HepG2 (cell line): ENCODE measurements at regions not wholly inside any gene's neighbourhood (a gene's known extent, or its start where the extent isn't known, plus 50 kb on each side); places are given as distances from the start of the nearest gene placed in this dataset.

Experiments used
- ATAC-seq: fragments of 200-7000 bp; cut with Tn5 transposase; 3 replicates; pipeline ENCODE4 v1.9.1; 2020; ENCODE audit warnings: mild to moderate bottlenecking, moderate library complexity
- BruUV-seq: library from RNA; stranded (reverse); fragments of 400-500 nt; replicated peaks from 2 replicates; lab custom pipeline; 2021; lab: Mats Ljungman, UMichigan
- CTCF ChIA-PET: fragments of 300-600 bp; formaldehyde crosslinking; extraction: SDS; loops from one replicate; lab custom pipeline; 2021; ENCODE audit warnings: low total read pairs, inconsistent platforms, low intra/inter-chr PET ratio; lab: Yijun Ruan, JAX
- POLR2A ChIA-PET: fragments of 350-600 bp; sonication (Branson Sonifier 250); formaldehyde crosslinking; loops from one replicate; lab custom pipeline; 2020; ENCODE audit warnings: antibody characterized with exemption, inconsistent platforms; lab: Yijun Ruan, JAX
- DNase-seq: peaks from one replicate; pipeline ENCODE4 v3.0.0-alpha.2; 2015; ENCODE audit warnings: low spot score
- FAIRE-seq: peaks from 3 replicates; lab custom pipeline; 2011; peaks lifted over from hg19 to GRCh38; lab: Jason Lieb, UNC
- H2AFZ ChIP-seq: one replicate; pipeline ENCODE4 v1.6.1; 2011; ENCODE audit warnings: low read length, inconsistent platforms
- H3K27ac ChIP-seq: fragments of 300-600 bp; 3 replicates; pipeline ENCODE4 v1.8.0; 2011; ENCODE audit warnings: mixed run types, mild to moderate bottlenecking, mixed read lengths, low read length, inconsistent platforms; ENCODE audit not compliant: insufficient read depth; ENCODE audit errors: extremely low read length
- H3K27me3 ChIP-seq, 2 experiments: fragments of 200-600 bp in 1 of 2; 2 replicates in 1 of 2; 3 replicates in 1 of 2; pipeline versions ENCODE4 v1.6.0 to v1.8.0; 2011; ENCODE audit warnings: low read length in 2 of 2, mild to moderate bottlenecking in 2 of 2, moderate library complexity in 2 of 2, inconsistent platforms in 1 of 2; ENCODE audit not compliant: insufficient read depth in 2 of 2, control insufficient read depth in 1 of 2
- H3K36me3 ChIP-seq, 2 experiments: fragments of 200-600 bp in 1 of 2; replicated peaks in 1 of 2; 2 replicates in 1 of 2; 3 replicates in 1 of 2; pipeline versions ENCODE4 v1.5.1 to v1.8.0; 2011; ENCODE audit warnings: low read length in 2 of 2, inconsistent platforms in 1 of 2; ENCODE audit not compliant: insufficient read depth in 2 of 2, control insufficient read depth in 1 of 2
- H3K4me1 ChIP-seq: 2 replicates; pipeline ENCODE4 v1.5.1; 2012; ENCODE audit warnings: low read length, inconsistent platforms; ENCODE audit not compliant: insufficient read depth
- H3K4me2 ChIP-seq: 2 replicates; pipeline ENCODE4 v1.6.0; 2011; ENCODE audit warnings: low read depth, low read length, inconsistent platforms
- H3K4me3 ChIP-seq, 3 experiments: fragments of 200-600 bp in 1 of 3; sonication (generic), shearing (Covaris generic) in 1 of 3; replicated peaks in 1 of 3; 2 replicates each; pipeline ENCODE4 v1.5.1; 2011 to 2016; ENCODE audit warnings: low read length in 3 of 3, inconsistent platforms in 2 of 3, low read depth in 2 of 3, mild to moderate bottlenecking in 2 of 3, control low read depth in 1 of 3, mixed read lengths in 1 of 3; ENCODE audit not compliant: insufficient read depth in 1 of 3
- H3K79me2 ChIP-seq: one replicate; pipeline ENCODE4 v1.6.1; 2011; ENCODE audit warnings: low read length, inconsistent platforms; ENCODE audit not compliant: insufficient read depth
- H3K9ac ChIP-seq: 2 replicates; pipeline ENCODE4 v1.6.0; 2011; ENCODE audit warnings: mild to moderate bottlenecking, low read depth, low read length, inconsistent platforms; ENCODE audit not compliant: insufficient read depth
- H3K9me3 ChIP-seq: 2 replicates; pipeline ENCODE4 v1.5.1; 2012; ENCODE audit warnings: mild to moderate bottlenecking, low read length
- H4K20me1 ChIP-seq: 2 replicates; pipeline ENCODE4 v1.6.0; 2011; ENCODE audit warnings: inconsistent platforms, mild to moderate bottlenecking, low read length, moderate library complexity; ENCODE audit not compliant: insufficient read depth
- SRSF9 ChIP-seq: fragments of 200-400 bp; formaldehyde crosslinking; IDR thresholded peaks from 2 replicates; pipeline ENCODE4 v1.6.1; 2018; ENCODE audit warnings: borderline replicate concordance, mild to moderate bottlenecking, low read depth, low read length; ENCODE audit not compliant: insufficient read depth, poor library complexity, severe bottlenecking
- ZBTB3 ChIP-seq: sonication (generic); formaldehyde crosslinking; IDR thresholded peaks from 2 replicates; pipeline ENCODE4 v1.4.0; 2020; ENCODE audit warnings: low read depth, mild to moderate bottlenecking, moderate library complexity, missing genetic modification reagents, borderline replicate concordance
- ZNF510 ChIP-seq: sonication (generic); formaldehyde crosslinking; IDR thresholded peaks from 2 replicates; pipeline ENCODE4 v1.4.0; 2020; ENCODE audit warnings: low read depth, mild to moderate bottlenecking, missing genetic modification reagents
- ZNF629 ChIP-seq: sonication (generic); formaldehyde crosslinking; conservative IDR thresholded peaks from 2 replicates; pipeline ENCODE4 v1.5.0; 2020; ENCODE audit warnings: missing genetic modification reagents
- ZNF883 ChIP-seq: sonication (generic); formaldehyde crosslinking; IDR thresholded peaks from 2 replicates; pipeline ENCODE4 v1.5.1; 2020; ENCODE audit warnings: mild to moderate bottlenecking, missing genetic modification reagents; ENCODE audit errors: not compliant biosample characterization
- WGBS: methylation state at CpG from one replicate; pipeline ENCODE4 v1.1.6; 2017; ENCODE audit warnings: low lambda C conversion rate; 5-methylcytosine and 5-hydroxymethylcytosine counted together
- in situ Hi-C: cut with HindIII; loops from 2 replicates; pipeline ENCODE4 v1.10.0; 2017; ENCODE audit warnings: low pct_unique_long_range_greater_than_20kb; ENCODE audit not compliant: extremely low pct_ligation_motif_present
- intact Hi-C: fragments of 100-400 bp; cut with micrococcal nuclease; formaldehyde crosslinking; loops from one replicate; pipeline ENCODE4 v1.10.0; 2022; ENCODE audit not compliant: unreplicated experiment
- TF ChIP-seq, protein P1 (sequence below): sonication (generic); formaldehyde crosslinking; IDR thresholded peaks from 2 replicates; pipeline ENCODE4 v1.4.0; 2020; ENCODE audit warnings: mild to moderate bottlenecking, missing genetic modification reagents
- TF ChIP-seq, protein P2 (sequence below): sonication (generic); formaldehyde crosslinking; IDR thresholded peaks from 2 replicates; pipeline ENCODE4 v1.8.1; 2022; ENCODE audit warnings: mild to moderate bottlenecking, missing genetic modification reagents
- TF ChIP-seq, protein P3 (sequence below): sonication (generic); formaldehyde crosslinking; IDR thresholded peaks from 2 replicates; pipeline ENCODE4 v1.4.0; 2020; ENCODE audit warnings: missing genetic modification reagents, borderline replicate concordance
- TF ChIP-seq, protein P4 (sequence below): sonication (generic); formaldehyde crosslinking; IDR thresholded peaks from 2 replicates; pipeline ENCODE4 v1.4.0; 2020; ENCODE audit warnings: low read depth, mild to moderate bottlenecking, missing genetic modification reagents

DNA sequence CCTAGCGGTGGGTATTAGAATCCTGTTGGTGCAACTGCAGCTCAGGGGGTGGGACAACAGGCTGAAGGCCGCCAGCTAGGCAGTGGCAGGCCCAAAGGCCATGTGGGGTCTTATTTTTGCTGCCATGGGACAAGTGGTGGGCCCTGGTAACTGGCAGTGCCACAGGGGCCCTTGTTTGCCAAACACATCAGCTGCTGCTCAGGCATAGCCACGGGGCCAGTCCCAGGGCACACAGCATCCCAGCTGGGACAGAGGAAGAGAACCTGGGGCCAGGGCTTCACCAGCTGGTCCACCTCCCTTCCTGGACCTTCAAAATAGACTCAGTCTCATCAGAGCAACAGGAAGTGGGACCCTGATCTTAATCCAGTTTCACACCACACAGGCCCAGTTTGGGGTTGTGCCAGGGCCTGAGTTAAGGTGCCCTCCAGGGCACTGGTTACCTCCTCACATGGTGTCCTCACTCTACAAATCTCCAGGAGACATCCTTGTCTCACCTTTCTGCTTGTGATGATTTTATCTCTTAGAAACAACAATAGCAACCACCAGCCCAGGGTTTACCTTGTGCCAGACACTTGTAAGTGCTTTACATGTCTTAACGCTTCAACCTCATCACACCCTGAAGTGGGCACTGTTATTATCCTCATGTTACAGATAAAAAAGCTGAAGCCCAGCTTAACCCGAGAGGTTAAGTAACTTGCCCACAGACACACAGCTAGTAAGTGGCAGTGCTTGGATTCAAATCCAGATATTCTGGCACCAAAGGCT is 98.5 kb downstream of the GYPC start:
- Histone ChIP-seq H3K79me2 (no peaks in the 10 kb centered on the region), H3K36me3 (no peaks in the 10 kb centered on the region), H3K9me3 (no peaks in the 10 kb centered on the region), H3K27me3 (peaks cover 0 to 7% of the 10 kb centered on the region in 2 experiments; a peak in 2 of 5 replicates), H3K4me1 (no peaks in the 10 kb centered on the region), H3K9ac (no peak overlapping the region), H3K27ac (no peak overlapping the region), H4K20me1 (no peaks in the 10 kb centered on the region), H3K4me2 (no peak overlapping the region), H3K4me3 (no peak overlapping the region), H2AFZ (no peak overlapping the region)
- intact Hi-C loops (no loop called here), in situ Hi-C loops (loop anchor here (25.0 kb wide), 1 partner anchor 992 kb away; no protein-coding TSS in a partner anchor)
- ATAC-seq (no peak), DNase-seq (no peak), FAIRE-seq (no peak)
- ChIA-PET CTCF (no interaction called here), POLR2A (no interaction called here)
- WGBS = under 1% methylated on average over 4 of the region's 5 CpGs
- no TSS peak for BruUV-seq
- TF ChIP-seq, protein P1, sequence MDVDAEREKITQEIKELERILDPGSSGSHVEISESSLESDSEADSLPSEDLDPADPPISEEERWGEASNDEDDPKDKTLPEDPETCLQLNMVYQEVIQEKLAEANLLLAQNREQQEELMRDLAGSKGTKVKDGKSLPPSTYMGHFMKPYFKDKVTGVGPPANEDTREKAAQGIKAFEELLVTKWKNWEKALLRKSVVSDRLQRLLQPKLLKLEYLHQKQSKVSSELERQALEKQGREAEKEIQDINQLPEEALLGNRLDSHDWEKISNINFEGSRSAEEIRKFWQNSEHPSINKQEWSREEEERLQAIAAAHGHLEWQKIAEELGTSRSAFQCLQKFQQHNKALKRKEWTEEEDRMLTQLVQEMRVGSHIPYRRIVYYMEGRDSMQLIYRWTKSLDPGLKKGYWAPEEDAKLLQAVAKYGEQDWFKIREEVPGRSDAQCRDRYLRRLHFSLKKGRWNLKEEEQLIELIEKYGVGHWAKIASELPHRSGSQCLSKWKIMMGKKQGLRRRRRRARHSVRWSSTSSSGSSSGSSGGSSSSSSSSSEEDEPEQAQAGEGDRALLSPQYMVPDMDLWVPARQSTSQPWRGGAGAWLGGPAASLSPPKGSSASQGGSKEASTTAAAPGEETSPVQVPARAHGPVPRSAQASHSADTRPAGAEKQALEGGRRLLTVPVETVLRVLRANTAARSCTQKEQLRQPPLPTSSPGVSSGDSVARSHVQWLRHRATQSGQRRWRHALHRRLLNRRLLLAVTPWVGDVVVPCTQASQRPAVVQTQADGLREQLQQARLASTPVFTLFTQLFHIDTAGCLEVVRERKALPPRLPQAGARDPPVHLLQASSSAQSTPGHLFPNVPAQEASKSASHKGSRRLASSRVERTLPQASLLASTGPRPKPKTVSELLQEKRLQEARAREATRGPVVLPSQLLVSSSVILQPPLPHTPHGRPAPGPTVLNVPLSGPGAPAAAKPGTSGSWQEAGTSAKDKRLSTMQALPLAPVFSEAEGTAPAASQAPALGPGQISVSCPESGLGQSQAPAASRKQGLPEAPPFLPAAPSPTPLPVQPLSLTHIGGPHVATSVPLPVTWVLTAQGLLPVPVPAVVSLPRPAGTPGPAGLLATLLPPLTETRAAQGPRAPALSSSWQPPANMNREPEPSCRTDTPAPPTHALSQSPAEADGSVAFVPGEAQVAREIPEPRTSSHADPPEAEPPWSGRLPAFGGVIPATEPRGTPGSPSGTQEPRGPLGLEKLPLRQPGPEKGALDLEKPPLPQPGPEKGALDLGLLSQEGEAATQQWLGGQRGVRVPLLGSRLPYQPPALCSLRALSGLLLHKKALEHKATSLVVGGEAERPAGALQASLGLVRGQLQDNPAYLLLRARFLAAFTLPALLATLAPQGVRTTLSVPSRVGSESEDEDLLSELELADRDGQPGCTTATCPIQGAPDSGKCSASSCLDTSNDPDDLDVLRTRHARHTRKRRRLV (CRISPR knock-in tag) = no peak
- TF ChIP-seq ZNF629 (no peak), SRSF9 (no peak), ZNF510 (no peak), ZBTB3 (no peak), ZNF883 (CRISPR knock-in tag) (no peak)
- TF ChIP-seq, protein P2, sequence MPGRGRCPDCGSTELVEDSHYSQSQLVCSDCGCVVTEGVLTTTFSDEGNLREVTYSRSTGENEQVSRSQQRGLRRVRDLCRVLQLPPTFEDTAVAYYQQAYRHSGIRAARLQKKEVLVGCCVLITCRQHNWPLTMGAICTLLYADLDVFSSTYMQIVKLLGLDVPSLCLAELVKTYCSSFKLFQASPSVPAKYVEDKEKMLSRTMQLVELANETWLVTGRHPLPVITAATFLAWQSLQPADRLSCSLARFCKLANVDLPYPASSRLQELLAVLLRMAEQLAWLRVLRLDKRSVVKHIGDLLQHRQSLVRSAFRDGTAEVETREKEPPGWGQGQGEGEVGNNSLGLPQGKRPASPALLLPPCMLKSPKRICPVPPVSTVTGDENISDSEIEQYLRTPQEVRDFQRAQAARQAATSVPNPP (CRISPR knock-in tag) = no peak
- TF ChIP-seq, protein P3, sequence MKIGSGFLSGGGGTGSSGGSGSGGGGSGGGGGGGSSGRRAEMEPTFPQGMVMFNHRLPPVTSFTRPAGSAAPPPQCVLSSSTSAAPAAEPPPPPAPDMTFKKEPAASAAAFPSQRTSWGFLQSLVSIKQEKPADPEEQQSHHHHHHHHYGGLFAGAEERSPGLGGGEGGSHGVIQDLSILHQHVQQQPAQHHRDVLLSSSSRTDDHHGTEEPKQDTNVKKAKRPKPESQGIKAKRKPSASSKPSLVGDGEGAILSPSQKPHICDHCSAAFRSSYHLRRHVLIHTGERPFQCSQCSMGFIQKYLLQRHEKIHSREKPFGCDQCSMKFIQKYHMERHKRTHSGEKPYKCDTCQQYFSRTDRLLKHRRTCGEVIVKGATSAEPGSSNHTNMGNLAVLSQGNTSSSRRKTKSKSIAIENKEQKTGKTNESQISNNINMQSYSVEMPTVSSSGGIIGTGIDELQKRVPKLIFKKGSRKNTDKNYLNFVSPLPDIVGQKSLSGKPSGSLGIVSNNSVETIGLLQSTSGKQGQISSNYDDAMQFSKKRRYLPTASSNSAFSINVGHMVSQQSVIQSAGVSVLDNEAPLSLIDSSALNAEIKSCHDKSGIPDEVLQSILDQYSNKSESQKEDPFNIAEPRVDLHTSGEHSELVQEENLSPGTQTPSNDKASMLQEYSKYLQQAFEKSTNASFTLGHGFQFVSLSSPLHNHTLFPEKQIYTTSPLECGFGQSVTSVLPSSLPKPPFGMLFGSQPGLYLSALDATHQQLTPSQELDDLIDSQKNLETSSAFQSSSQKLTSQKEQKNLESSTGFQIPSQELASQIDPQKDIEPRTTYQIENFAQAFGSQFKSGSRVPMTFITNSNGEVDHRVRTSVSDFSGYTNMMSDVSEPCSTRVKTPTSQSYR (CRISPR knock-in tag) = no peak
- TF ChIP-seq, protein P4, sequence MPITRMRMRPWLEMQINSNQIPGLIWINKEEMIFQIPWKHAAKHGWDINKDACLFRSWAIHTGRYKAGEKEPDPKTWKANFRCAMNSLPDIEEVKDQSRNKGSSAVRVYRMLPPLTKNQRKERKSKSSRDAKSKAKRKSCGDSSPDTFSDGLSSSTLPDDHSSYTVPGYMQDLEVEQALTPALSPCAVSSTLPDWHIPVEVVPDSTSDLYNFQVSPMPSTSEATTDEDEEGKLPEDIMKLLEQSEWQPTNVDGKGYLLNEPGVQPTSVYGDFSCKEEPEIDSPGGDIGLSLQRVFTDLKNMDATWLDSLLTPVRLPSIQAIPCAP (CRISPR knock-in tag) = no peak
